C4-2B (cell line): ENCODE measurements at regions not wholly inside any gene's neighbourhood (a gene's known extent, or its start where the extent isn't known, plus 50 kb on each side); places are given as distances from the start of the nearest gene placed in this dataset.

Experiments used
- CTCF ChIP-seq: fragments of 450-650 bp; conservative IDR thresholded peaks from 2 replicates; pipeline ENCODE4 v1.5.1; 2017; ENCODE audit warnings: mild to moderate bottlenecking
- ZFX ChIP-seq: fragments of 450-650 bp; IDR thresholded peaks from 2 replicates; pipeline ENCODE4 v1.6.1; 2017

- TF ChIP-seq CTCF (no peak), ZFX (no peak)
Observed at GRCh38 chr9:108386032-108386431, 469.8 kb downstream of the ACTL7B start.
